IMR-90 (cell line): ENCODE measurements at regions not wholly inside any gene's neighbourhood (a gene's known extent, or its start where the extent isn't known, plus 50 kb on each side); places are given as distances from the start of the nearest gene placed in this dataset.

Experiments used
- ATAC-seq: fragments of 200-7000 bp; cut with Tn5 transposase; 2 replicates; pipeline ENCODE4 v1.9.1; 2020; ENCODE audit warnings: low read depth, mild to moderate bottlenecking, moderate library complexity
- BruUV-seq: library from RNA; stranded (reverse); fragments of 400-500 nt; replicated peaks from 2 replicates; lab custom pipeline; 2021; lab: Mats Ljungman, UMichigan
- CTCF ChIA-PET: fragments of 300-600 bp; formaldehyde crosslinking; extraction: SDS; loops from one replicate; lab custom pipeline; 2021; ENCODE audit warnings: antibody characterized with exemption; lab: Yijun Ruan, JAX
- POLR2A ChIA-PET: fragments of 300-600 bp; sonication (Branson Sonifier 250); formaldehyde crosslinking; loops from one replicate; lab custom pipeline; 2022; ENCODE audit warnings: antibody characterized with exemption; ENCODE audit not compliant: unreplicated experiment; lab: Charles Lee
- DNase-seq: peaks from one replicate; pipeline ENCODE4 v3.0.0; 2013
- H2AFZ ChIP-seq: replicated peaks from 2 replicates; pipeline ENCODE3; 2013; ENCODE audit warnings: low read length, mild to moderate bottlenecking; ENCODE audit not compliant: poor library complexity
- H2AK5ac ChIP-seq: 2 replicates; pipeline ENCODE4 v1.6.1; 2013; ENCODE audit warnings: low read depth, low read length, inconsistent platforms
- H2AK9ac ChIP-seq: replicated peaks from 2 replicates; pipeline ENCODE3; 2013; ENCODE audit warnings: mild to moderate bottlenecking, low read depth, low read length, moderate library complexity; ENCODE audit not compliant: poor library complexity
- H2BK120ac ChIP-seq: 2 replicates; pipeline ENCODE4 v1.6.1; 2013; ENCODE audit warnings: low read depth, low read length, inconsistent platforms
- H2BK15ac ChIP-seq: 3 replicates; pipeline ENCODE4 v1.6.1; 2013; ENCODE audit warnings: low read depth, low read length, inconsistent platforms
- H2BK20ac ChIP-seq: 2 replicates; pipeline ENCODE4 v1.6.1; 2013; ENCODE audit warnings: low read depth, mild to moderate bottlenecking, inconsistent platforms, low read length, moderate library complexity
- H2BK5ac ChIP-seq: 2 replicates; pipeline ENCODE4 v1.6.1; 2013; ENCODE audit warnings: mild to moderate bottlenecking, low read depth, low read length, inconsistent platforms; ENCODE audit not compliant: poor library complexity, severe bottlenecking
- H3K14ac ChIP-seq: replicated peaks from 2 replicates; pipeline ENCODE4 v1.6.1; 2013; ENCODE audit warnings: low read depth, low read length, inconsistent platforms
- H3K18ac ChIP-seq: 2 replicates; pipeline ENCODE4 v1.6.1; 2013; ENCODE audit warnings: low read depth, low read length, control low read depth
- H3K23ac ChIP-seq: 2 replicates; pipeline ENCODE4 v1.6.1; 2013; ENCODE audit warnings: low read depth, low read length, inconsistent platforms
- H3K27ac ChIP-seq: 2 replicates; pipeline ENCODE4 v1.5.1; 2013; ENCODE audit warnings: mild to moderate bottlenecking, control low read depth, low read length; ENCODE audit not compliant: insufficient read depth
- H3K27me3 ChIP-seq: 2 replicates; pipeline ENCODE4 v1.6.1; 2013; ENCODE audit warnings: low read length; ENCODE audit not compliant: control insufficient read depth, insufficient read depth
- H3K36me3 ChIP-seq: 2 replicates; pipeline ENCODE4 v1.6.1; 2013; ENCODE audit warnings: low read length, mixed read lengths; ENCODE audit not compliant: control insufficient read depth, insufficient read depth
- H3K4ac ChIP-seq: 2 replicates; pipeline ENCODE4 v1.6.1; 2013; ENCODE audit warnings: low read depth, low read length, inconsistent platforms
- H3K4me1 ChIP-seq: 2 replicates; pipeline ENCODE4 v1.6.1; 2013; ENCODE audit warnings: low read length, mixed read lengths; ENCODE audit not compliant: control insufficient read depth, insufficient read depth
- H3K4me2 ChIP-seq: 2 replicates; pipeline ENCODE4 v1.6.1; 2013; ENCODE audit warnings: low read depth, mild to moderate bottlenecking, control low read depth, low read length, moderate library complexity
- H3K4me3 ChIP-seq: 2 replicates; pipeline ENCODE4 v1.5.1; 2013; ENCODE audit warnings: low read depth, mild to moderate bottlenecking, control low read depth, low read length, moderate library complexity; ENCODE audit not compliant: insufficient read depth
- H3K56ac ChIP-seq: 2 replicates; pipeline ENCODE4 v1.6.1; 2013; ENCODE audit warnings: low read length, inconsistent platforms; ENCODE audit not compliant: insufficient read depth; ENCODE audit errors: extremely low read depth
- H3K79me1 ChIP-seq, 2 experiments: 2 replicates each; pipeline ENCODE4 v1.6.1; 2013; ENCODE audit warnings: low read length in 2 of 2, inconsistent platforms in 1 of 2, low read depth in 1 of 2
- H3K9ac ChIP-seq: 2 replicates; pipeline ENCODE4 v1.6.1; 2013; ENCODE audit warnings: low read depth, low read length, control low read depth
- H3K9me1 ChIP-seq: 2 replicates; pipeline ENCODE4 v1.6.1; 2013; ENCODE audit warnings: low read length, inconsistent platforms; ENCODE audit not compliant: insufficient read depth
- H3K9me3 ChIP-seq: 2 replicates; pipeline ENCODE4 v1.6.1; 2013; ENCODE audit warnings: low read length; ENCODE audit not compliant: control insufficient read depth, insufficient read depth
- H4K20me1 ChIP-seq: 2 replicates; pipeline ENCODE4 v1.6.1; 2013; ENCODE audit warnings: low read length, inconsistent platforms; ENCODE audit not compliant: insufficient read depth
- H4K5ac ChIP-seq: 2 replicates; pipeline ENCODE4 v1.6.1; 2013; ENCODE audit warnings: mild to moderate bottlenecking, low read depth, low read length, control low read depth
- H4K8ac ChIP-seq, 2 experiments: 2 replicates each; pipeline ENCODE4 v1.6.1; 2013; ENCODE audit warnings: low read depth in 2 of 2, low read length in 2 of 2, control low read depth in 1 of 2, inconsistent platforms in 1 of 2
- H4K91ac ChIP-seq: 2 replicates; pipeline ENCODE4 v1.6.1; 2013; ENCODE audit warnings: low read depth, low read length, inconsistent platforms; ENCODE audit not compliant: insufficient read depth
- CTCF ChIP-seq: conservative IDR thresholded peaks from 2 replicates; pipeline ENCODE4 v1.5.1; 2012; ENCODE audit warnings: mild to moderate bottlenecking, low read depth, low read length, improper control_type of control experiment
- MAFK ChIP-seq: IDR thresholded peaks from 2 replicates; pipeline ENCODE4 v1.6.1; 2012; ENCODE audit warnings: low read depth, low read length, improper control_type of control experiment
- WGBS, 2 experiments: methylation state at CpG; one replicate each; pipeline versions ENCODE4 v1.1.5 to v1.1.7; 2013; ENCODE audit warnings: missing lambda C conversion rate in 2 of 2; ENCODE audit not compliant: insufficient read length in 1 of 2; ENCODE audit errors: extremely low coverage in 2 of 2; 5-methylcytosine and 5-hydroxymethylcytosine counted together
- dilution Hi-C: fragments of 300-500 bp; cut with HindIII; formaldehyde crosslinking; loops from one replicate; pipeline ENCODE4 v1.14.3; 2018; ENCODE audit warnings: low sequenced_read_pairs; ENCODE audit not compliant: unreplicated experiment
- in situ Hi-C: fragments of 300-500 bp; cut with MboI; formaldehyde crosslinking; loops from 3 replicates; pipeline ENCODE4 v1.14.3; 2019; ENCODE audit warnings: low sequenced_read_pairs, inconsistent platforms, mixed read lengths
- intact Hi-C: fragments of 100-400 bp; cut with micrococcal nuclease; formaldehyde crosslinking; loops from 2 replicates; pipeline ENCODE4 v1.10.0; 2022

- no peak for ATAC-seq
- no peak overlapping the region for H2BK120ac ChIP-seq
- H3K56ac ChIP-seq: no peak overlapping the region
- H3K14ac ChIP-seq: no peak overlapping the region
- H3K27ac ChIP-seq: no peak overlapping the region
- ChIA-PET CTCF (no interaction called here), POLR2A (no interaction called here)
- dilution Hi-C loops (no loop called here), intact Hi-C loops (no loop called here), in situ Hi-C loops (no loop called here)
- H3K23ac ChIP-seq: no peak overlapping the region
- H4K91ac ChIP-seq: no peak overlapping the region
- H3K4me2 ChIP-seq: no peak overlapping the region
- H4K20me1 ChIP-seq: no peaks in the 10 kb centered on the region
- no TSS peak for BruUV-seq
- H2AK5ac ChIP-seq: no peak overlapping the region
- no peak overlapping the region for H3K4ac ChIP-seq
- H4K5ac ChIP-seq: no peak overlapping the region
- no peaks in the 10 kb centered on the region for H3K36me3 ChIP-seq
- no peak overlapping the region for H2BK20ac ChIP-seq
- H3K9me1 ChIP-seq: no peaks in the 10 kb centered on the region
- no peaks in the 10 kb centered on the region for H3K9me3 ChIP-seq
- H3K18ac ChIP-seq: no peak overlapping the region
- WGBS, 2 experiments: no CpG with 5 or more reads among the region's 3 CpGs
- no peak overlapping the region for H3K9ac ChIP-seq
- no peak for DNase-seq
- H3K27me3 ChIP-seq: peaks cover 5% of the 10 kb centered on the region; the same call in 1 of the 2 replicates
- H2AK9ac ChIP-seq: no peak overlapping the region
- H2BK5ac ChIP-seq: no peak overlapping the region
- no peaks in the 10 kb centered on the region for H3K4me1 ChIP-seq
- no peak overlapping the region for H3K4me3 ChIP-seq
- H2AFZ ChIP-seq: no peak overlapping the region
- TF ChIP-seq MAFK: peak; percentile 47
- no peak for TF ChIP-seq CTCF
- no peak overlapping the region for H4K8ac ChIP-seq
- no peak overlapping the region for H2BK15ac ChIP-seq
- no peaks in the 10 kb centered on the region for H3K79me1 ChIP-seq
These were observed 216.3 kb upstream of the ID2 start for GRCh38 chr2:8465560-8465959.
